ENCODE measurements at regions not wholly inside any gene's neighbourhood (a gene's known extent, or its start where the extent isn't known, plus 50 kb on each side); places are given as distances from the start of the nearest gene placed in this dataset.

DNA sequence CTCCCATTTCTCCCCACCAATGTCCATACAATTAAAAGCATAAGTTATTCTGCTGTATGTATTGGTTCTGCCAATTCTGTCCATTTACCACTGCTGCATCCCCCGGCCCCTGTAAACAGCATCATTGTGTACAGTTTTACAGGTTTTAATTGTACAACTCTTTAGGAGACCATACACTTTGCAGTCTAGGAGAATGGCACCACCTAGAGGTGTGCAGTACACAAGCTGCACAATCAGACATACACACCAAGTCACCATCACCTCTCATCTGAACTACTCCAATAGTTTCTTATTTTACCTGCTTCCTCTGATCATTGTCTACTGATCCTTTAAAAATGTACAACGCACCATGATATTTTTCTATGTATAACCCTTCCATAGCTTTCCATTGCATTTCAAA is 855.9 kb upstream of the KLHL1 start:
- TF ChIP-seq CTCF (IDR thresholded peaks at IDR 0.05; ENCODE audit: low read depth, low read length) (peak; percentile 96), EZH2phosphoT487 (IDR thresholded peaks at IDR 0.05; ENCODE audit: low read depth) (no peak)

All from OCI-LY3 (cell line).